Stomach (tissue), 4 donors: ENCODE measurements at regions not wholly inside any gene's neighbourhood (a gene's known extent, or its start where the extent isn't known, plus 50 kb on each side); places are given as distances from the start of the nearest gene placed in this dataset.

ENCODE experiments used
- CTCF ChIP-seq, 7 experiments: fragments of 450-650 bp in 4 of 7; fragments of 200-600 bp in 3 of 7; sonication (generic) in 3 of 7; IDR thresholded peaks; one replicate each; pipeline ENCODE4 v1.5.1; 2016 to 2019; ENCODE audit warnings: antibody characterized with exemption in 7 of 7, control low read depth in 2 of 7, mild to moderate bottlenecking in 1 of 7
- POLR2A ChIP-seq, 4 donors: fragments of 450-650 bp; IDR thresholded peaks; one replicate each; pipeline ENCODE4 v1.6.1; 2016; ENCODE audit warnings: antibody characterized with exemption in 4 of 4, control low read depth in 2 of 4, mild to moderate bottlenecking in 1 of 4, moderate library complexity in 1 of 4

DNA sequence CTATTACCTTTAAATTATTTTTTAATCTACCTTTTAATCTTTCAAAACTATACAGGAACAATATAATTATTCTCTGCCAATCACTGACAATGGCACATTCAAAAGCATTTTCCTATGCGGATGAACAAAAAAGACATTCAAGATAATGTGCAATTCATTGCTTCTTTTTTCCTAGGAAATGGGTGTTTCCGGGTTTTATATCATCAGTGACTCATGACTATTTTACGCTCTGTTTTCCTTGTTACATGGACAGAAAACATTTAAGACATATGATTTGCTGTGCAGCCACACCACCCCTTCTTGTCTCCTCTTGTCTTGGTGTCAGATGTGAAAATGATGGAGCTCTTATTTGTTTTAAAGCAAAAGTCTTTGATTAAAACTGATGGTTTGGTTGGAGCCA is 184.7 kb upstream of the LINC00305 start:
- TF ChIP-seq CTCF (IDR thresholded peaks at IDR 0.05) (no peak), POLR2A (IDR thresholded peaks at IDR 0.05) (no peak)
